Activated CD4-positive, alpha-beta T cell treated with anti-CD3 and anti-CD28 coated beads, Interleukin-2, Interleukin-6, amounts not matched to agents 100 ng/mL and 50 ng/mL, durations not matched to agents 16 hours and 8 hours (primary cell): ENCODE measurements at regions not wholly inside any gene's neighbourhood (a gene's known extent, or its start where the extent isn't known, plus 50 kb on each side); places are given as distances from the start of the nearest gene placed in this dataset.
"Not testable (repeated sequence)": the region's sequence is repeated elsewhere in the genome, so short reads cannot be mapped to it uniquely, and the experiment has no call there.

Source experiments
- DNase-seq: peaks from one replicate; pipeline ENCODE4 v3.0.0-alpha.2; 2020

GRCh38 chr13:50198508-50198907 lies 183.3 kb downstream of the KCNRG start:
- DNase-seq = no peak

DNA sequence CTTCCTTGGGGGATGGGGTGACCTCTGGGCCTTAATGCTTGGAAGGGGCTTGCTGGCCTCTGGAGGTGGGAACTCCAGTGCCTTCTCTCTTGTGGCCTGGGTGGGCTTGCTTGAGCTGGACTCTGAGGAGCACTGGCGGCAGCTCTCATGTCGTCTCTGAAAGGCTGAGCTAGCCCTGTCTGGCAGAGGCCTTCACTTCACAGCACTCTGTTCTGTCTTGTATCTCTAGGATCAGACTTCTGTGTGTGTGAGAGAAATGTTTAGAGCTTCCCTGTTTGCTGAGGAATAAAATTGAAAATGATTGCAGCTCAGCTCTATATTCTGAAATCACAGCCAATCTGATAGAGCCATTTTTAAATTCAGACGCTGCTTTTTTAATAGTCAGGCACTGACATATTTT lies 185.3 kb downstream of the KCNRG start:
- DNase-seq = no peak

GRCh38 chr13:50200988-50201387 lies 185.7 kb downstream of the KCNRG start:
- no peak for DNase-seq

GRCh38 chr13:50202485-50202884 lies 187.2 kb downstream of the KCNRG start:
- DNase-seq = no peak

GRCh38 chr13:50203256-50203941 lies 188.2 kb downstream of the KCNRG start:
- DNase-seq = no peak

DNA sequence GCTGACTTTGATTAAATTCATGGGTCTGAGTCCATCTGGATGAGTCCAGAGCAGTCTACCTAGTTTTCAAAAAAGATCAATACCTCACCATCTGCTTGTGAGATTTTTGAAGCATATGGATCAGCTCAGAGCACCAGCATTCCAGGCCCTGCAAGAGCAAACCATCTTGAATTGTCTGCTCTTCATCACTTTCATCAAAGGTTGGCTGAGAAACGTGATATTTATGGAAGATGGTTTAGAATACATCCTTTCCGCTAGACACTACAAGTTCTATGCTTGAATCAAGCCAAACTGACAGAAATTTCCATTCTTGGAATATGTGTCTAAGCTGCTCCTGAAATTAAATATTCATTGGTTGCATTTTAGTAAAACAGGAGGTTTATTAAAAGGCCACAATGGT lies 190.3 kb downstream of the KCNRG start:
- no peak for DNase-seq

DNA sequence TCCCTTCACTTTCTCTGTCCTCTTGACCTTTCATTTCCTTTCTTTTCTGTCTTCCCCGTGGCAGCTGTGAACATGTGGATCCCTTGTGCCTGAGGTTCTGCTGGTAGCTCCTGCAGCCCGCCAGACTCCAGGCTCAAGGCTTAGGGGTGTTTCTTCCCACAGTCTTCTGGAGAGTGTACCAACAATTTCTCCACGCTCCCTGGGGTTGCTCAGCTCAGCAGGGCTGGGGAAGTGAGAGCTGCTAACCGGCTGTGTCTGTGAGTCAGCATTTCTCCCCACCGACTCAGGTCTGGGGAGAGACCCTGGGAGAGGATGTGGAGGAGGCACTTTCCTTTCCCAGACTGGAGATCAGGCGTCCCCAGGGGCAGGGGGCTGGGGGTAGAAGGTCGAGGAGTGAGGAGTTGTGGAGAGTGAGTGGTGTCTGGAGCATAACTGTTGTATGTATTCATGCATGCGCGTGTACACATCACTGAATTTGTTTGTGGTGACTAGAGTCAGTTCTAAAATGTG lies 193.6 kb downstream of the KCNRG start:
- no peak for DNase-seq

DNA sequence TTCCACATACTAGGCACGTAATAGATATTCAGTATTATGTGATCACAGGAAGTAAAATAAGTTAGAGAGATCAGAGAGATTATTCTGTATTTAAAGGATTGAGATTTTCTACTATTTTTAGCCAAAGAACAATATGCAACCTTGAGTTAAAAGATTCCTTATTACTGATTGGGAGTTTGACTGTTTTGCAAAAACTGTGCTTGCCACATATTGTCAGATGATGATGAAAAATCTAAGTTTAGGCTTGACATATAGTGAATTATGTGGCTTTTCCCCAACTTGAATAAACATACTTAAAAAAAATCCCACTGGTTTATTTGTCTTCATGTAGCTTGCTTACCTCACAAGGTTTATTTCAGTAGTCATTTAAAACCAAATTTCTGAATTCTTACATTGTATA lies 194.4 kb downstream of the KCNRG start:
- DNase-seq = no peak

- no peak for DNase-seq
Measured at GRCh38 chr13:50213526-50213925, 198.3 kb downstream of the KCNRG start.

- DNase-seq = no peak
Measured at GRCh38 chr13:50214514-50214913, 199.3 kb downstream of the KCNRG start.

GRCh38 chr13:50215399-50215798 lies 200.2 kb downstream of the KCNRG start:
- no peak for DNase-seq

GRCh38 chr13:50219743-50220142 lies 204.5 kb downstream of the KCNRG start:
- DNase-seq = no peak

- DNase-seq = no peak
Measured at GRCh38 chr13:50220938-50221337, 205.7 kb downstream of the KCNRG start.

GRCh38 chr13:50222569-50223332 lies 207.5 kb downstream of the KCNRG start:
- peak; percentile 47 for DNase-seq

- peak; percentile 82 for DNase-seq
Measured at GRCh38 chr13:50224534-50224933, 209.3 kb downstream of the KCNRG start.

GRCh38 chr13:50225193-50226155 lies 210.2 kb downstream of the KCNRG start:
- no peak for DNase-seq

- DNase-seq = peak; percentile 72
Measured at GRCh38 chr13:50226515-50227155, 211.4 kb downstream of the KCNRG start.

GRCh38 chr13:50227361-50227760 lies 212.1 kb downstream of the KCNRG start:
- peak; percentile 56 for DNase-seq

DNA sequence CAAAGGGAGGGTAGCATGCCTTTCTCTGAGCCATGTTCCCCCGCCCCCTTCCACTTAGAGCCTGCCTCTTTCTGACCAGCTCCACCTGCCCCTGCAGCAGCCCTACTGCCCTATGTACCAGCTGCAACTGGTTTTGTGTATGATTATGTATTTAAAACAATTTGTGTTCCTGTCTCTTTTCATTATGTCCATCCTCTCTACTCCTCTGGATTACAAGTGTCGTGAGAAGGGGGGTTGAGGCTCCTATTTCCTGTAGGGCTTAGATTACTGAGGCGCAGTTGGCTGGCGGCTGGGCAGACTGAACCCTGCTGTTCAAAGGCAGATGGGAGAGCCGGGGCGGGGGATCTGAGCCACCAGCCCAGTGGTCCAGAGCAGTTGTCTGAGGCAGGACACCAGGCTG lies 213.3 kb downstream of the KCNRG start:
- no peak for DNase-seq

- DNase-seq = peak; percentile 60
Measured at GRCh38 chr13:50229960-50230661, 214.9 kb downstream of the KCNRG start.

- DNase-seq = no peak
Measured at GRCh38 chr13:50230662-50230978, 215.4 kb downstream of the KCNRG start.

GRCh38 chr13:50233574-50233973 lies 218.3 kb downstream of the KCNRG start:
- DNase-seq = not testable (repeated sequence)
